ENCODE measurements at regions not wholly inside any gene's neighbourhood (a gene's known extent, or its start where the extent isn't known, plus 50 kb on each side); places are given as distances from the start of the nearest gene placed in this dataset.
"Not testable (repeated sequence)": the region's sequence is repeated elsewhere in the genome, so short reads cannot be mapped to it uniquely, and the experiment has no call there.

DNA sequence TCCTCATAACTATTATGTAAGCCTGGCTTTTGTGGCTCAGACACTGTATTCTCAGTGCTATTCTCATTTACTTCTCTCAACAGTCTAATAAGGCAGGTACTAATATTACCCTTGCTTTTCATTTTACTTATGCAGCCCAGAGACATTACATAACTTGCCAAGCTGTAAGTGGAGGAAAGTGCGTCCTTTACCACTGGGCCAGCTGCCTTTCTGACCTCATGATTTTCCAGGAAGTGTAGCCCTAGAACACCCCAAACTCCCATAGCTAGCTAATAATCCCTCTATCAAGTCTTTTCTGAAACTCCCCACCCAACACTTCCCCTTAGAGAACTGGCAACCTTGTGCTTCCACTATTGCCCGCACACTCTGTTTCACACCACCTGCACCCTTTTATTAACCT lies 192.9 kb upstream of the HMHB1 start:
- no peak for DNase-seq

DNA sequence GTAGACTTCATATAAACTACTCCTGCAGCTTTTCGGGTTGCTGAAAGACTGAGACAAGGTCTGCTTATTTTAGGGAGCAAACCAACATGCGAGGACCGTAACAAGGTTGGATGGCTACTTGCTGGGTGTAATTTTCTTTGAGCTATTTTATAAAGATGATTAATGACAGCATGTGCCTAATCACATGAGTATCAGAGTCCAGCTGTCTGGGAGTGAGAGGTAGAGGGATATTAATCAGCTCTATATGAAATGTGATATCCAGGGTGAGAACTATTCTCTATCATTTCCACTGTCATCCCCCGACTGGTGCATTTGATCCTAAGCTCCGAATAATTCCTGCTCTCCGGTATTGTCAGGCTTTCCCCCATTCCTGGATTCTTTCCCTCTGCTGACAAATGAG lies 193.8 kb upstream of the HMHB1 start:
- no peak for DNase-seq

DNA sequence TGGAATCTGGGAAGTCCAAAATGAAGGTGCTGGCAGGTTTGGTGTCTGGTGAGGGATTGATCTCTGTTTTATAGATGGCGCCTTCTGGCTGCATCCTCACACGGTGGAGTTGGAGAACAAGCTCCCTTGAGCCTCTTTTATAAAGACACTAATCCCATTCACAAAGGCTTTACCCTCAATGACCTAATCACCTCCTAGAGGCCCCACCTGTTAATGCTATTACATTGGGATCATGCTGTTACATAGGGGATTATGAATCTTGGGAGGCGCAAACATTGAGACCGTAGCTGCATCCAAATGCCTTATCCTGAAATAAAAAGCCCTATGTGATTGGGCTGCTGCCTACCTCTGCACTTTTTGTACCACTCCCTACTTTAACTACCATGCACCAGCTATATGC lies 197.1 kb upstream of the HMHB1 start:
- no peak for DNase-seq

DNA sequence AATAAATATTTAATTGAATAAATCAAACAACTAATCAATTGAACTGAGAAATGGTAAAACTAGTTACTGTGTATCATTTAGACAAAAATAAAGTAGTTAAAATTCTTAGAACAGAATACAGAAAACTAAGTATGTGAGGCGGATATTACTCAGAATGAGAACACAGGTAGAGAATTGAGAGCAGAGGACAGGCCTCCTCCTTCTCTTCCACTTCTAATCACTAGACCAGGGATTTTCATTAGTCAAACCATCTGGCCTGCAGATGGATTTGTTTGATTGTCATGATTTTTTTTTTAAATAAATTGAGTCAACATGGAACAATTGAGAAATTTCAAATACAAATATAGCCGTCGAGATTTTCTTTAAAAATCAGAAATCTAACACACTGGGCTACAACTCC lies 198.6 kb upstream of the HMHB1 start:
- no peak for DNase-seq

DNA sequence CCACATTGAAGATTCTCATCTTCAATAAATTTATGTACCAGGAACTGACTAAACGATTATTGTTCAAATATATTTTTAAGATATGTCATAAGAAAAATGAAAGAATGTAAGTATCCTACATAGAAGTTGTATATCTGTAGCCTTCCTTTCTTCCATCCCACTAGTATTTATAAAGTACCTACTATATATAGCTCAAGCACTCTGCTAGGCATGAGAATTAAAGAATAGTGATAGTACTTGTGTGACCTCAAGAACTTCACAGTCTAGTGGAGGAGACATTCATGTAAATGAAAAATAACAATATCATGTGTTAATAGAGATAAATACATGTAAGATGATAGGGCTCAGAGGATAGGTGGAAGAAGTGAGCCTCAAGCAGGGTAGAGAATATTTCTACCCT lies 201.0 kb upstream of the HMHB1 start:
- DNase-seq: no peak

DNA sequence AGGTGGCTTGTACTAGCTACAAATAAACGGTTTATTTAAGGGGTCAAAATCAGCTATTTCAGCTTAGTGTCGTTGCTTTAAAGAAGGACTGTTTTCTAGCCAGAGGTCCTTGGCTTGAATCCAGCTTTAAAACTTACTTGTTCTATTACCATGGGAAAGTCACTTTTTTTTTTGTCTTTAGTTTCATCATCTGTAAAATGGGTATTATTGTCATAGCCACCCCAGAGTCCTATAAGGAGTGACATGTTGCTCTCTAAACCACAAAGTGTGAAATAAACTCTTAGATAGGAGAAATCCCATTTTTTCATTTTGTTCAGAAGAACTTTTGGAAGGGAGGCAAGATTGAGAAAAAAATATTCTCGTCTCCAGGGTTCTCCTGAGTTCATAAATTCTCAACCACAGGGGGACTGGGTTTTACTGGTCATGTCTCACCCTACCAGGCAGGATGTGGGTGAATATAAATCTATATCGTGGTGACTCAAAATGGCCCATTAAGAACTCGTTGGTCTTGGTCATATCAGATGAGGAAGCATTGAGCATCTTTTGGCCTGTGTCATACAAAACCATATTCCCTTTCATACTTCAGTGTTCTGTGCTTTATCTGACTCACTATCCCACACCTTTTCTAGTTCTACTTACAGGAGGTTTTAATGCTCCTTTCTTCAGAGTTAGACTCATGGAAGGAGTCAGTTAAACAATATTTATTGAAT lies 202.7 kb upstream of the NR3C1 start:
- no peak for DNase-seq

DNA sequence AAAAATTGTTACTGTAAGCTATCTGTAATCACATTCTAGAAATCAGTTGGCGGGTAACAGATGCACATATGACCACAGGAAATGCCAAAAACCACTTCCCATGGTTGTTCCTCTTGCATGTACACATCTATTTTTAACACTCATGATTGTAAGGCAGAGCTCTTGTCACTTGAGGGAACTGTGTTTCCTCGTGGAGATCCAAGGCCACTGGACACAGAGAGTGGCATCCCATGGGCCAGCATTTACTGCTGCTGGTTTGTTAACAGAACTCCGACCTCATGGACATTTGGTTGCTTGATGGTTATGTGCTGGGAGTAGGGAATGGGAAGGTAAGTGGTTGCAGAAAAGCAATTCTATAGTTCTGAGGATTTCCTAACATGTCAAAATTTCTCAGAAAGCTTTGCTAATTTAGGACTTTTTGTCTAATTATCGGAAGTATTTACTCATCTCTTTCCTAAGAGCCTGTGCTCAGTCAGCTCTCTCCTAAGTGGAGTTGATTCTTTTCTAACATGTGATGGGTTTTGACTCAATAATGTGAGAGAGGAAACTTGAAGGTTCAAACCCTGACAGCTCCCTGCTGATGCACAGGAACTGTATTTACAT lies 202.0 kb upstream of the NR3C1 start:
- no peak for DNase-seq

DNA sequence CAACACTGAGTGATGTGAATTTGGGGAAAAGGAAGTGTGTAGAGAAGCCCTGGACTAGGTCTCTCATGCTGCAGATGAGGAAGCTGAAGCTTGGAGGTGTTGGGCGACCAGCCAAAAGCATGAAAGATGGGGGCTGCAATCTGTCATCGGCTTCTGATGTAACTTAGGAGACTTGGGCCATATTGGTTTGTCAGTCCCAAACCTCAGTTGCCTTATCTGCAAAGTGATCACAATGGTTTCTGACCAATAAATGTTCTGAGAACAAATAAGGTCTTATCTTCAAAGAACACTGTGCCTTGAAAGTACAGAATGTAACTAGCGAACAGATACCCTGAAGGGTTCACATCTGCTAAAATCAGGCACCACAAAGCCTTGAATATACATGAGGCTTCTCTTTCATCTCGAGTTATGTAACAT lies 198.4 kb upstream of the NR3C1 start:
- DNase-seq: no peak

DNA sequence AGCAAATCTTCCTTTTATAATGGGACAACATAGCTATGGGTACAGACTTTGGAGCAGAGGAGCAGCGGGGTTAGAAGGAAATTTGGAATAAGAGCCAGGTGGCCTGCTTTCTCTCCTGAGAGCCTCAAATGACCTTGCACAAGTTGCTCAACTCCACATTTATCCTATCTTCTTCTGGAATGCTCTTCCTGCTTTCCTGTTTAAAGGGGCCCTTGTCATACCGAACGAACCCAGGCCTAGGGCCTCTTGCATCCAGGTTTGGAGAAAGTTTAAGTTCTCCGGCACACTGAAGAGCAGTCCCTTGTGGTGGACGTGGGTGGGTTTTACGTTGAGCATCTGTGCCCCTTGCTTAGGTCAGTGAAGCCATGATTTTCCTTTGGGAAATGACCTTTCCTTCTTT lies 197.9 kb upstream of the NR3C1 start:
- DNase-seq: no peak

DNA sequence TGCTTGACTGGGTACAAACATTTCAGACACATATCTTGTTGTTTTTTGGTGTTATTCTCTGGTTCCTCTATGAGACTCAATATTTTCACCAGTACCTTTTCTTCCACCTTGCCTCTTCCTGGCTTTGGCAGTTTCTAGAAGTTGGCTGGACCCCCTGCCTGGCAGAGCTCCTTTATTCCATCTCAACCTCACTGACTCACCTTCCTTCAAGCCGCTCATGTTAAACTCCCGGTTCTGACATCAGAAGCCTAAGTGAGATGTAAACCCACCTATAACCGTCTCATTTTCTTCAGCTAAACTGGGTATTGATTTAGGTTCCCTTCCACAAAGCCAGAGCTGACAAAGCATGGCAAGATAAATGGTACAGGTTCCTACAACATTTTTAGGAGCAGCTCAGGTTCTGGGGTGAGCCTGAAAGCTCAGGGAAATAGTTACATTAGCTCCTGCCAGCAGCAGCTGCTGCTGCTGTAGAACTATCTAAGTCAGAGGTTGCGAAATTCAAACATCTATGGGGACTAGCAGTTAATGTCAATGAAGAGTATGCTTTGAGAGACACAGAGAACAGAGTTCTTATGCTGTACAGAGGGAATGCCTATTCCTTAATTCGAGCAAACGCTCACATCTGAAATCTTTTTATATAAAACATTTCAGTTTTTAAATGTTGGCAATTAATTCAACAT lies 197.1 kb upstream of the NR3C1 start:
- DNase-seq: no peak

DNA sequence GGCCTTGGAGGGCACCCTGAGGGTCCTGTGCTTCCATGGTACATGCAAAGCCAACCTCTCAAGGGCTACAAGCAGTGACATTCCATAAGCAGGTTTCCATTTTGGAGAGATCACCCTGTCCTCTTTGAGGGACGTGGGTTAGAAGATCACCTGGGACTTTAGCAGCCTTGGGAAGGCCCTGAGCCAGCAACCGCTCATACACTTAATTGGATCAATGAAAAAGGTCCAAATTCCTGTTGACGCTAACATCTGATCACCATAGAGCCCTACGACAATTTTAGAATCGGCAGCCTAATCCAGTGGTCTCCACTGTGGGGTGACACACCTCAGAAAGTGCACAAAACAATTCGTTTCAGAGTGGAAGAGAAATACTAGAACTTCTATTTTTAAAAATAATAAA lies 196.0 kb upstream of the NR3C1 start:
- DNase-seq: no peak

DNA sequence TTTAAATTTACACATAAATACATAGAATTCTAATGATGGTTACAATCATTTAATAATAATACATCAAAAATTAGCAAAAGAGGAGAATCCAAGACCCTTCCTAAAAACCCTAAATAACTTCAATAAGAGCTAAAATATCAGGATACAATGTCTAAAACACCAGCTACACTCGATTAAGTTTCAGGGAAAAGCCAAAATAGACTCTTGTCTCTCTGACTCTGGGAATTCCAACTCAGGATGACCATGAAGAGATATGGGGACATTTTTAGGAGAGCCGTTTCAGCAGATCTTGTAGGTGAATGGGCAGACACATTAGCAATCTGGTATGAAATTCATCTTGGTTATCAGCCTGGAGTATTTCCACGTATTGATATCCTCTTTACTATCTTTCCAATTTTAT lies 193.3 kb upstream of the NR3C1 start:
- DNase-seq: no peak

DNA sequence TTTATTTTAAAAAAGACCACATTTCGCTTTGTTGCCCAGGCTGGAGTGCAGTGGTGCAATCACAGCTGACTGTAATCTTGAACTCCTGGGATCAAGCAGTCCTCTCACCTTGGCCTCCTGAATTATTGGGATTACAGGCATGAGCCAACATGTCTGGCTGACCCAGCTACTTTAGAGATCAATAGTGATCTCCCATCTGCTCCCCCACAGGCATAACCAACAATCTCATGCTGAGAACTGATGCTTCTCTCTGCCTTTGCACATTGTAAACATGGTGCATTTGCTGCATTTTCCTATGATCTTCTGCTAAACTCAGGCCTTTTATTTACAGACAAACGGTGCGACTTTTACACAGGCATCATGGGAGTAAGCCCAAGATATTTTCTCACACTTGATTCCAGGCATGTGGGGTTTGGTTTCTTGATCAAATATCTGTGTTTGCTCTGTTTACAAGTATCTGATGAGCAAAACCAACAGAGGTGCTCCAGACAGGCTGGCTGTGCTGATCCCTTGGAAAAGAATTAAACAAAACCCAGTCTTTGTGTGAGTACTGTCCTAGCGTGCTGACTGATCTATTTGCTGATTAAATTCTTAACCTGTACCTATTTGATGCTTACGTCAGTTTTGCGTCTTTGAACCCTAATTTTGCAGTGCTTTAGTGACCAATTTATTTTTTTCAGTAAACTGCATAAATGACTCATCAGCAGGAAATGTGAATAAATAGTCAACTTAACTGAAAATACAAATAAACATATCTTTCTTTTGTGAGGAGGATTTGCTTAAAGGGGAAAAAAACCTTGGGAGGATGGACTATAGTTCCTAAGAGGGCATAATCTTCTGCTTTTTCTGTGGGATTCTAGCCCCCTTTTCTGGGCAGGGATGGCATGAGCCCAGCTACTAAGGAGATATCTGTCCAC lies 191.7 kb upstream of the NR3C1 start:
- DNase-seq: no peak

DNA sequence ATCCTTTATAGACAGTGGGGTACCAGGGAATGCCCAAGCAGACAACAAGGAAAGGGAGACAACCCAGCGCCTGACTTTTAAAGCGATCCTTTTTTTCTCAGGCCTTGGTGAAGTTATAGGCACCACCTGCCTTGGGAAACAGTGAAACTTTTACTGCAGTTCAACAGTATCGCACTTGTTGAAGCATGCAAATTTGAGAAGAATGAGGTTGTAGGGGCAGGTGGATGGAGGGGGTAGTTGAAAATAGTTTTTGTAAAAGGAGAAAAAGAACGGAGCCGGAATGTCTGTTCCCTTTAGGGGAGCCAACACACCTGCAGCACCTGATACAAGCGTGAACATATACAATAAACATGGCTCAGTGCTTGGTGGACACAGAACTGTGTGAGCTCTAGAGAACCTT lies 190.2 kb upstream of the NR3C1 start:
- no peak for DNase-seq

DNA sequence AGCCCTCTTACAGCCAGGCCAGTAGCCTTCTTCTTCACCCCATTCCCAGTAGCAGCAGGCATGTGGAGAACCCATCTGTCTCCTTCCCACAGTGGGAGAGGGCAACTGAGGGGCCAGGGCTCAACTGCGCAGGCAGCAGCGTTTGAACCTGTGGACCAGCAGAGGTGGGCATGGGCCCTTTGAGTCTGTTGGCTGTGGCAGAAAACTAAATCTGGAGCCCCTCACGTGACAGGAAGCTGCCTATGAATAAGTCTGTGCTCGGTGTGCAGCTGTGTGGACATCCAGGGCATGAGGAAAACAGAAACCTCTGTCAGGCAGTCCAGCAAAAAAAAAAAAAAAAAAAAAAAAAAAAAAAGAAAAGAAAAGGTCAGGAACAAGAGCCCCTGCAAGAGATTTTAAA lies 189.2 kb upstream of the NR3C1 start:
- DNase-seq: no peak

DNA sequence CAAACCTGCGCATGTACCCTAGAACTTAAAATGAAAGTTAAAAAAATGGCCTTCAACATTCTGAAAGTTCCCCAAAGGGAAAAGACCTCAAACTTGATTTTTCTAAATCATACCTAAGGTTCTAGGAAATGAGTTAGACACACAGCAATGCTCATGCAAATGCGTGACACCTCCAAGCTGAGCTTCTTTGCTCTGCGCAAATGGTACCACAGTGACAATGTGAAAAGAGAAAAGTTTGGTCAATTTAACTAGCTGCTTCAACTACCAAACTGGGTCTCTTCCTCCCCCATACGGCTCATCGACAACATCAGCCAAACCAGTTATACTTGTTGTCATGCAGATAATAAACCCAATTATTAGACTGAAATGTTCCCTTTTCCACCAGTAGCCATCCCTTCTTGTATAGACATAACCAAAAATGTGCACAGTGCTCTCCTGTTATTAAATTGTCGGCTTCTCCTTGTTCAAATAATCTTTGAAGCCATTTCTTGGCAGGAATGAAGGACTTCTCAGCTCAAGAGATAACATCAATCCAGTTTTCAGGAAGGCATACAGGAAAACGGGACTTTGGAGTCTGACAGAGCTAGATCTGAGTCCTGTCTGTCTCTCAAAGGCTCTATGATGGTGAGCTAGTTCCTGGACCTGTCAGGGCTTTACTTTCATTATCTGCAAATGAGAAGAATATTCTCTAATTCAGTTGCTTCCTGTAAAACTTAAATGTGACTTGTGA lies 185.6 kb upstream of the NR3C1 start:
- no peak for DNase-seq

DNA sequence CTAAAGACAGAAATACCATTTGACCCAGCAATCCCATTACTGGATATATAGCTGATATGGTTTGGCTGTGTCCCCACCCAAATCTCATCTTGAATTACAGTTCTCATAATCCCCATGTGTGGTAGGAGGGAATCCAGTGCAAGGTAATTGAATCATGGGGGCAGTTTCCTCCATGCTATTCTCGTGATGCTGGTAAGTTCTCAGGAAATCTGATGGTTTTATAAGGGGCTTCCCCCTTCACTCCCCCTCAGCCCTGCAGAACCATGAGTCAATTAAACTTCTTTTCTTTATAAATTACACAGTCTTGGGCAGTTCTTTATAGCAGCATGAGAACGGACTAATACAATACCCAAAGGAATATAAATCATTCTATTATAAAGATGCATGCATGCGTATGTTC lies 184.6 kb upstream of the NR3C1 start:
- DNase-seq: not testable (repeated sequence)

DNA sequence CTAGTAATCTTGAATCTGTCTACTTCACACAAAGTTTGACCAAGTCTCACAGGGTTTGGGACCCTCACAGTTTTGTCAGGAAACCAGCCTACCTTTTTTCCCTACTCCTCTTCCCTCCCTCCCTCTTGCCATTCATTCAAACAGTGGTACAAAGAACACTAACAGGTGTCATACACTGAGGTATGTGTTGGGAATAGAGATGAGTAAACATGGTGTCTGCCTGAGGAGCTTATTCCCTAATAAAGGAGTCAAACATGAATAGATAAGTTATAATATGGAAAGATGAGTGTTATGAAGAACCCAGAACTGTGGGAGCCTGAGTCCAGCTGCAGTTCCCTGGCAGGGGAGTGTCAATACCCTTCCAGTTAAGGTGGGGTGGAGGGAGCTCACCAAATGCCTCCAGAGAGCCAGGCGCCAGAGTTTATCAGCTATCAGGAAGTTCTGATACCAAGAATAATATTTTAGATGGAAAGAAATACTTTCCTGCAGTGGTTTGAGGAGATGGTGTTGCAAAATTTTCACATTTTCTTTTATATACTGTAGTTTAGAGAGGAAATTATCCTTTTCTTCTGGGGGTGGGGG lies 183.4 kb upstream of the NR3C1 start:
- DNase-seq: no peak

DNA sequence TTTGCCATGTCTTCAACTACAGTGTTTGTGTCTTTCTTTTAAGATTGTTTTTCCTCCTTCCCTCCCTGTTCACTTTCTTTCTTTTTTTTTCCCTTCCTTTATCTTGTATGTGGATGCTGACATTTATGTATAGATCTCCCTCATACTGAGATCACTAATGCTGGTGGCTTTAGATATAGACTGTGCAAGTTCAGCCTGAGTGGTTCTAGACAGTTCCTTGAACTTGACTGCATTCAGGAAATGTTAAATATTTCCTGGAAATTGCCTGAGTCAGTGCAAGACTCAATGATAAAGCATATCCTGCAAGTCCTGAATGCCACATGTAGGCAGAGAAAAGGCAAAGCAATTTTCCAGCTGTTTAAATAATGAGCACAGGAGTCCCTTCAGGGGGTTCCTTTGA lies 182.5 kb upstream of the NR3C1 start:
- no peak for DNase-seq

DNA sequence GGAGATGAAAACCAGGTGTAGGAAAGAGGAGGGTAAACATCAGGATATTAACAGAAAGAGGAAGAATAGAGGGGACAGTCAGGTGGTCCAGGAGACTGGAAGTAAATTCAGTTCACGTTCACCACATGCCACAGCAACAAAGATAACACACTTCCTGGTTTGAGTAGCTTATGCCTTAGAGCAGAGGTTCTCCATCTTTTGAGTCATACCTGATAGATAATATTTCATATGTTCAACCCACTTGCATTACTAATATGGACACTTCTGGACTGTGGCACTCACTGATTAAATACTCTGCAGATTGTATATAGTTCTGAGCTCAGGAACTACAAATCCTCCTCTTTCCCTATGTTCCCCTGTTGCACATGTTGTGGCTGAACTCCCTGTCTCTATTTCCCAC lies 179.9 kb upstream of the NR3C1 start:
- no peak for DNase-seq

DNA sequence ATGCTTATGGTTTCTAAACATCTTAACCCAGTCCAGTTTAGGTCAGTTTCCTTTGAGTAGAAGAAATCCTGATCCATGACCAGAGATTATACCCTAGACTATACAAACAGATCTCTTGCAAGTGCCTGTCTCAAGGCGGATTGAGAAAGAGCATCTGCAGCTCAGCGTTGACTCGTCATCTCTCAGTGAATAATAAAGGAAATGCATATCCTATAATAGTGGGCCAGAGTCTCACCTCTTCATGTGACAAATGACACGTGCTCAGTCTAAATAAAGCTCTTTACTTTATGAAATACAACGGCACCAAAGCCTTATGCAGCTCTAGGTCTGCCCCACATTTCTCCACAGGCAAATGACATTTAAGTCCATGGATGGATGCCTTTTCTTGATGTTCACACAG lies 179.4 kb upstream of the NR3C1 start:
- DNase-seq: no peak

DNA sequence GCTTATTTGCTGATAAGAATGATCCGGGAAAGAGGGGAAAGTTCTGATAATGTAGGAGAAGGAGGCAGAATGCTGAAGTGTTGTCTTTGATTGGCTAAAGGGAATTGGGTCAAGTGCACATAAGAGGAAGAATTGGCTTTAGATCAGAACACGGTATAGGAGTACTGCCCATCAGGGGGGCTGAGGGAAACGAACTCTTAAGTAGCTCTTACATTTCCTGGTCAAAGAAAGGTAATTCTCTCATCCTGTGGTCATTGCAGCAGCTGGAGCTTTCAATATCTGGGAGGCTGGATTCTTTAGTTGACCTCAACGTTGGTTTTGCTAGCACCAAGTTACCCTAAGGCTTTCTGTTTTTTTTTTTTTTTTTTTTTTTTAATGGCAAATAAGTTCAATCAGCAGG lies 178.7 kb upstream of the NR3C1 start:
- no peak for DNase-seq
